GM21423 (cell line): ENCODE measurements at regions not wholly inside any gene's neighbourhood (a gene's known extent, or its start where the extent isn't known, plus 50 kb on each side); places are given as distances from the start of the nearest gene placed in this dataset.
"Not testable (repeated sequence)": the region's sequence is repeated elsewhere in the genome, so short reads cannot be mapped to it uniquely, and the experiment has no call there.

Experiments used
- ATAC-seq: cut with Tn5 transposase; IDR thresholded peaks from one replicate; pipeline ENCODE4 v1.9.1; 2021; ENCODE audit warnings: mild to moderate bottlenecking, moderate library complexity; ENCODE audit not compliant: unreplicated experiment

DNA sequence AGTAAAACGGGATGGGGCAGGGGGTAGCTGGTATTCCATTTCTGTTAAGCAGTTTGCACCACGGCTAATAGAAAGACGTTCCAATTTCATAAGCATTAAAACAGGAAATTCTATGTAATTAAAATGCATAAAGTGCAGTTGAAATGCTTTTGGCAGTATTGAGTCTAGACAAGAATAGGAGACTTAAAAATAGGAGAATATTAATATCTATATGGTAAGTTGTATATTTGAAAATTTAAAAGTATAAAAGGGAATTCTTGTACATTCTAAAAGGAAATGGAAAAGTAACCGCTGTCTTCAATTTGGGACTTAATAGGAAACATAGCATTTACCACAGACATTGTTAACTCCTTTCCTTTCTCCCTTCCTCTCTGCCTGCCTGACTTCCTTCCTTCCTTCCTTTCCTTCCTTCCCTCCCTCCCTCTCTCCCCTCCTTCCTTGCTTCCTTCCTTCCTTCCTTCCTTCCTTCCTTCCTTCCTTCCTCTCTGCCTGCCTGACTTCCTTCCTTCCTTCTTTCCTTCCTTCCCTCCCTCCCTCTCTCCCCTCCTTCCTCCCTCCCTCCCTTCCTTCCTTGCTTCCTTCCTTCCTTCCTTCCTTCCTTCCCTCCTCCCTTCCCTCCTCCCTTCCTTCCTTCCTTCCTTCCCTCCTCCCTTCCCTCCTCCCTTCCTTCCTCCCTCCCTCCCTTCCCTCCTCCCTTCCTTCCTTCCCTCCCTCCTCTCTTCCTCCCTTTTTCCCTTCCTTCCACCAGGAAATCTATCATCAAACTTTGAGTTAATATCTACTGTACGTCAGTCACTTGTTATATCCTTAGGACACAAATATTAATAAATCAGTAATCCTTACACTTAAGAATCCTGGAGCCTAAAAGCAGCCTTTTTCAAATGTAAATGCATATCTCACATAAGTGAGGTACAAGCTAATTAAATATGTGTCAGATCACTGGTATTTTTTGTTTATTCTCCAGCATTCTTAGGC, 1049.3 kb downstream of the GALC start:
- no peak for ATAC-seq

DNA sequence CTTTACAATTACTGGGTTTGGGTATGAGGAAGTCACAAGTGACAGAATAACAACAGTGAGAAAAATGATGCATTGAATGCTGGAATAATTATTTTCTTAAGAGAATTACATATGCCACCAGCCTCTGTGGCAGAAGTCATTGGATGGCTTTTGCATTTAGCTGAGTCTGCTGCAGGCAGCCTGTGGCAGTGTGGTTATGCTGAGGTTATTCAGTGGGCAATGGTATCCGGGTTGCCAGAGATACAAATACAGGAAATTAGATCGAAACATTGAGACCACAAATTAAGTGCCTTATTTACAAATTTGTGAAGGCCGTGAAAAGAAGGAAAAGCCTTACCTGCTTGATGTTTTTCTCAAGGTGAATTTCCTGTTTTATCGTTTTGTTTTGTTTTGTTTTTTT, 1050.0 kb downstream of the GALC start:
- no peak for ATAC-seq

DNA sequence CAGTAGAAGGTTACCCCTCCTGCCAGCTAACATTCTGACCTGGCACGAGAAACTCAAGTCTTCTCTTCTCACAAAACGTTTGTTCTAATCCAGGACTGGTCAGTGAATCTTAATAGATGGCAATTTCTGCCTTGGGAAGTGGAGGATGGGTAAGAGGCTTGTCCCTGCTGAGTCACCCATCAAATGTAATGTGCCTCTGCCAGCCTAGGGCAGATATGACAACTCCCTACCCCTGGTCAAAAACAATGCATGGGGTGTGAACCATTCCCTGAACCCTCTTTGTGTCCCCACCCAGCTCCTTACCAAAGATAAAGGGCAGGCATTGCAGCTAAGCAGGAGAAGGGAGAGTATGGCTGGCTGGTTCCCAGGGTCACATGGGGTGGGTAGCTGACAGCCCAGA, 1052.9 kb downstream of the GALC start:
- ATAC-seq = no peak

DNA sequence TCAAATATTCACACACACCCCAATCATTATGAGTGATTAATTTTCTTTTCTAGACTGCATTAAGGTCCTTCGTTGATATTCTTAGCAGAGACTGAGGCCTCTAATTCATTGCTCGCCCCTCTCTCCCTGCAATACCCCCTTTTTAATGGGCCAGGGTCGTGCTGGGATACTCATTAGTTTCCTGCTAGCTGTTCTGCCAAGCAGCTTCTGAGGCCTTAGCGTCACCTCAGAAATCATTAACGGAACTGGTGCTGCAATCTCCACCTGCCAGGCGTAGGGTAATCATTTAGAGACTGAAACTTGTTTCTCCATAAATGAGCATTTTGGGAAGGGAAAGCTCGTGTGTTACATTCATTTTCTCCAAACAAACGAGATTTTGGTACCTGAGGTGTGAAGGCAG, 1054.7 kb downstream of the GALC start:
- no peak for ATAC-seq

DNA sequence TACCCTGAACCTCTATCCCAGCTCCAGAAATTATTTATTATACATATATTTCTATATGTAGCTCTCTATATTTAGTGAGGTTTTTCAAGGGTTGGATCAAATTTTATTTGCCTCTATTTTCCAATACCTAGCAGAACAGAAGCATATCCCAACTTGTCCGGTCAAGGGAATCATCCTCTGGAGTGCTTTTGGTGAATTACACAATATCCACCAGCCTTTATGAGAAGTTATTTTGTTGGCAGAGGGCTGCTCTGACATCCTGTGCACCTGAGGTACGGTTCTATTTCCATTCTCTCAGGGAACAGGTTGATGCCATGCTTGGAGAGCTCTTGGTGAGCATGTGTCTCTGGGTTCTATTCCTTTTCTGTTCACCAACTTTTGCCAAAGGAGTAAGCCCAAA, 1056.4 kb downstream of the GALC start:
- ATAC-seq = no peak

DNA sequence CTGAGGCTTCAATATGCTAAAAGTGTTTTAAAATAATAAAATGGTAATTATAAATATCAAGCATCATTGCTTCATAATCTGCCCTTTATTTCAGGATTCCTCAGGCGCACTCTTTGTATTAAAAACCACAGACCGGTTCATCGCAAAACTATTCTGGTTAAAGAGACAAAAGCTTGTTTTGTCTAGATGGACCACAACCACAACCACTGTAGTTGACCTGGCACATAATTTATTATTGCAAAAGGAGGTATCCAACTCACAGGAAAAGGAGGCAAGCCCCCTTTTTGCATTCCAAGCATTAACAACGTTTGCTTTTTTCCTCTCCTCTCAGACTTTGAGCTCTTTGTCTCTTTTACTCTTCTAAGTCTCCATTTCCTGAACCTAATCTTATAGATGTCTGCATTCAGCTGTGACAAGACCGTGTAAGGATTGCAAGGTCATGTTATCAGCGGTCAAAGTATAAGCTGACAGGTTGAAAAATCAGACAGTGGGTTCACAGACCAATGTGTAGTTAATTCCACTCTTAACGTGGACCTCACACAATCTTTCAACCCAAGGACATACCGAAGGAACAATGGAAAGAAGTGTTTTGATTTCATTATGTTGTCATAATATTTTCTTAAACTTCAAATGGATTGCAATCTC, 1057.6 kb downstream of the GALC start:
- ATAC-seq = no peak

DNA sequence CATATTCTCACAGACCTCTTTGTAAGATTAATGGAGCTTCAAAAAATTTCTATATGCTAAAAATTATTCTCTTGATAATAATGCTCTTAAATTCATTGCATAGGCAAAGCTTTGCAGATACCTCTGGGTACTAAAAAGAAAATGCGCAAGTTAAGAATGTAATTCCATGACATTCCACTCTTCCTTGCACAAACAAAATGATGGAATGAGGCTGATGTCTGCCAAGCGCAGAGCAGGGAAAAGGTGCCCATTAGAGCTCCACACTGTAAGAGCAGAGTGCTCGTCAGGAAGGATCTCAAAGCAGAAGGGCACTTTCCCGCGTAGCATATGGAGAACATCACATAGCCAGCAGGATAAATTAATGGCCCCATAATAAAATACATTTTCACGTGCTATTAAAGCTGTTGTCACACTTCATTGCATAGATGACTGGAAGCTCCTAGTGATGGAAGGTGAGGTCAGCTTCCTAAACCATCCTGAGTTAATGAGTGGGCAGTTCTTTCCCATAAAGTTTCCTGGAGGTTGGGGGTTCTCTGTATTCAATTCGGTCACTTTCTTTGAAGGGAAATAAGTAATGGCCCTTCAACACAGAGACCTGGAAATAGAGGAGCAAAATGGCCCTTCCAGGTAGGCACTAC, 1058.9 kb downstream of the GALC start:
- ATAC-seq = no peak

DNA sequence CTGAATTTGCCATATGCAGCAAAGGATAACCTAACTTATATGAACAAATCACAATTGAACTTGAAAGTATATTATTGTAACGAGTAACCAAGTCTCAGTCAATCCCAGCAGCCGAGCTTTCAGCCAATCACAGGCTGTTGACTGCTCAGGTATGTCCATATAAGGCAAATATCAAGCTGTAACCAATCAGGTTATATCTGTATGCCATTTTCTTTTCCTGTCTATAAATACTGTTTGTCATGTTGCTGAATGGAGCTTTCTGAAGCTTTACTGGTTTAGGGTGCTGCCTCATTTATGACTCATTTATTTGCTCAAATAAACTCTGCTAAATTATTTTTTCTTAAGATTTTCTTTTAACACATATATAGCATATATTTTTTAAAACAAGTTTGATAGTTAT, 1059.5 kb downstream of the GALC start:
- no peak for ATAC-seq

DNA sequence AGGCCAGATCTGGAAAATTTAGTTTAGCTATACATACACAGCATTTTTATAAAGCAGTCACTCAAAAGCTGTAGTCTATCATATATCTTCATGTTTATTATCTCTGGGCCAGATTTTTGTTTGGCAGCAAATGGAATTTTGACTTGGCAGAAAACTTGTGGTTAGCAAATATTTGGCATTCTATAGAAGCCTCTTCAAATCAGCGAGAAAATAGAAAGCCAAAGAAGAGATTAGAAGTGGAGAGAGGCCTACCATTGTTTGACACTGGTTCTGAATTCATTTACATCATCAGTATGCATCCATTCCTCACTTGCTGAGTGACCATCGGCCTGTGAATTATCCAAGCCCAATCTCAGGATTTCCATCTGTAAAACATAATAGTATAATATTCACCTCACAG, 1077.6 kb downstream of the GALC start:
- ATAC-seq = no peak

DNA sequence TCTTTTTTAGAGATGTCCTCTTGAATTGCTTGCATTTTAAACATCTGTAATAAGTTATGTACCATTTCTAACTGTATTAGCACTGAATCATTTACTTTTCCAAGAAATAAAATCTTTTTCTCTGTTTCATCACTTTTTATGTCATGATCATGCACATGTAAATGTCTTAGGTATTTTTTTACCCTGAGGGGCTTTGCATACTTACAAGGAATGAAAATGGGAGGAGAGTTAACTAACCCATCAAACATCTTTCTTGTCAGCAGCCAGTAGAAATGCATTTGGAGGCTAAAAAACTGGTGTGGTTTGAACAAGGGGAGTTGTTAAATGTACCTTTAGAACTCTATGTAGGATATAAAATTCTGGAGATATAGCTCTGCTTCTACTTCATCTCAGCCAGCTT, 1080.3 kb downstream of the GALC start:
- ATAC-seq = no peak

DNA sequence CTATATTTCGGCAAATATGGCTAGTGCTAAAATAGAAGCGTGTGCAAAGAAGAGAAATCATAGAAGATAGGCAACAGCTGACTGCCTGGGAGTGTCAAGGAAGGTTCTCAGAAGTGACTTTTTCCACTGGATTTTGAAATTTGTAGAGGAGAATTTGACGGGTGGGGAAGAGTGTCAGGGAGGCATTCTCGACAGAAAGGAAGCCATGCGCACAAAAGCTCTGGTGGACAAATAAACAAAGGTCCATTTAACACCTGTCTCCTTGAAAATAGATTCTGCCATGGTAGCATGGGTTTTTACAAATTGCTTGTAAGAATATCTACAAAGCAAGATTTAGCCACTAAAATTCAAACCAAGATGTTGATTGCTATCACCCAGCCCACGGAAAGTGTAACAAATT, 1081.5 kb downstream of the GALC start:
- ATAC-seq = no peak

DNA sequence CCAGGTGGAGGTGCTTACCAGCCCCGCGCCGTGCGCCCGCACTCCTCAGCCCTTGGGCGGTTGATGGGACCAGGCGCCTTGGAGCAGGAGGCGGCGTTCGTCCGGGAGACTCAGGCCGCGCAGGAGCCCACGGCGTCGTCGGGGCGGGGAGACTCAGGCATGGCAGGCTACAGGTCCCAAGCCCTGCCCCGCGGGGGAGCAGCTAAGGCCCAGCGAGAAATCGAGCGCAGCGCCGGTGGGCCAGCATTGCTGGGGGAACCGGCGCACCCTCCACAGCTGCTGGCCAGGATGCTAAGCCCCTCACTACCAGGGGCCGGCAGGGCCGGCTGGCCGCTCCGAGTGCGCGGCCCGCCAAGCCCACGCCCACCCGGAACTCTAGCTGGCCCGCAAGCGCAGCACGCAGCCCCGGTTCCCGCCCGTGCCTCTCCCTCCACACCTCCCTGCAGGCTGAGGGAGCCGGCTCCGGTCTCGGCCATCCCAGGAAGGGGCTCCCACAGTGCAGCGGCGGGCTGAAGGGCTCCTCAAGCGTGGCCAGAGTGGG, 1087.5 kb downstream of the GALC start:
- not testable (repeated sequence) for ATAC-seq

DNA sequence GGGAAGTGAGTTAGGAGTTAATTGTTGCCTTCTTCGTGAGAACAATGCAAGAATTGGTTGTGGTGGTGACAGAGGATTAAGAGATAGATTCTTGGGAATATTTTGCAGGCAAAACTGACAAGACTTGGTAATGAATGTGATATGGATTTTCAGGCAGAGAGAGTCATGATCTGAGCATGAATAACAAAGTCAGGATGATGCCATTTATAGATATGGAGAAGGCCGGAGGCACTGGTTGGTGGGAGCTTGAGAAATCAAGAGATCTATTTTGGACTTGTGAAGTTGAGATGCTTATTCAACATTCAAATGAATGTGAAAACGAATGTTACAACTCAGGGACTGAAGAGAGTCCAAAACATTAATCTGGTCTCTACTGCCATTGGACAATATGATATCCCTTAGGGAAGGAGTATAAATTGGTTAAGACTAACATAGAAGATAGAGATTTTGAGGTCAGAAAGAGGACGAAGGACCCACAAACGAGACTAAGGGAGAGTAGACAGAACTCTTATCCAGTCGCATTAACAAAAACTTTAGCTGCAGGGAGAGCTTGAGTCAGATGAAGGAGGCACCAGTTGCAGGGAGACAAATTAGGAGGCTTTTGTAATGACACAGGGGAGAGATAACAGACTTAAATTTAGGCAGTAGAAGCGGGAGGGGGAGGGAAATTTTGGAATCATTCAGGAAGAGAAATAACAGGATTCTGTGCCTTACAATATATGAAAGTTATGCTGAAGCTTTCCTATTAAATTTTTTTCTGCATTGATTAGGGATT, 1090.6 kb downstream of the GALC start:
- ATAC-seq = no peak

DNA sequence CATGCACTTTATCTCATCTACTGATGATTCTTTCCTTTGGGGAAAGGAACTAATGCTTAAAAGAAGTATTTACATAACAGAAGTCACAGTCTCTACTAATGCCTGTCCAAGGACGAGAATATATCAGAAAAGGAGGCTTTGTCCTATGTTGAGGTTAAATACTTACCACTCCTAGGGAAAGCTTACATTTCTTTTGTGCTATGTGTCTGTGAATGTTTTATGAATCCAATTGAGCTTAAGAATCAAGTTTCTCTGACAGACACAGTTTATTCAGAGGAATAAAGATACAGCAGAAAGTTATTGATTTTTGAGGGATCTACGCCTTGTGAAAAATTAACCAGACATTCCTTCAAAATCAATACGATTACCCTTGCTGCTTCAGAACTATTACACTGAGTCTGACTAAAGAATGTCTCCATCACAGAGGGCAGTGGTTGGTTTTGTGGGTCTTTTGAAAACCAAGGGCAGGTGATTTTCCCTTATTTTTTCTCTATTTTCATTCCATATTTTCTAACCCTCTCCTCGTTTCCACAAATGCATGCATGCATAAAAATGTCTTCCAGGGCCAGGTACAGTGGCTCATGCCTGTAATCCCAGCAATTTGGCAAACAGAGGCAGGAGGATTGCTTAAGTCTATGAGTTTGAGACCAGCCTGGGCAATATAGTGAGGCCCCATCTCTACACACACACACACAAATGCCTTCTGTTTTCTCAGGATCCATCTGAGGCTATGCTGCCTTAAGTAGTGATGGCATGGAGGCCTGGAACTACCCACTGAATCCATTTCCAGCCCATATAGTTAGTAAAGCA, 1095.1 kb downstream of the GALC start:
- no peak for ATAC-seq

DNA sequence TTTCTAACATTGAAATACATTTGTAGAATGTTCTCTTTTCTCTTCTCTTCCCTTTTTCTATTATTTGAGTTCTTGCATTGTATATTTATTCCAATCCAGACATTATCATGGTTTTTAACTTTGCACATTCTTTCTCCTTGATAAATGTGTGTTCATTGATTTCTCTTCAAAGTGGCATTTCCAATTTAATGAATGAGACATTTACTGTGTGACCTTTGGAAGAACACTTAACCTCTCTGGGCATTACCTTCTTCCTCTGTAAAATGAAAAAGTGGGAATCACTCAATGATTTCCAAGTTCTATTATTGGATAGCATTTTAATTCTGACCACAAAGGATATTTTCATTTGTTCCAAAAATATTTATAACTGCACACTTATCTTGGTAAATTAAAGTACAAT, 1095.8 kb downstream of the GALC start:
- no peak for ATAC-seq

DNA sequence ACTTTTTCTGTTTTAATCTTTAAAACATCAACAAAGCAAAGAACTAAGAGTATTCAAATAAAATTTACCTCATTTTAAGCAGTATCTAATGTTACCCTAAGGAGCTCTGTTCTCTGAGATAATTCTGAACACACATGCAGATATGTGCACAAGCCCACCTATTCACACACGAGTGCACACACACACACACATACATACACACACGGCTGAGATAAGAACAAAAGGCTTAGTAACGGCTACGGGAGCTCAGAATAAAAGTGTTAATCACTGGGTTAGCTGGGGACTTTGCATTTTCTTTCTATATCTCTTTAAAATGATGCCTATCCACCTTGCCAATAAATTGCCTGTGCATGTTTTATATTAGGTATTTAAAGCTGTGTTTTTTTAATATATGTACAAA, 1096.3 kb downstream of the GALC start:
- no peak for ATAC-seq

DNA sequence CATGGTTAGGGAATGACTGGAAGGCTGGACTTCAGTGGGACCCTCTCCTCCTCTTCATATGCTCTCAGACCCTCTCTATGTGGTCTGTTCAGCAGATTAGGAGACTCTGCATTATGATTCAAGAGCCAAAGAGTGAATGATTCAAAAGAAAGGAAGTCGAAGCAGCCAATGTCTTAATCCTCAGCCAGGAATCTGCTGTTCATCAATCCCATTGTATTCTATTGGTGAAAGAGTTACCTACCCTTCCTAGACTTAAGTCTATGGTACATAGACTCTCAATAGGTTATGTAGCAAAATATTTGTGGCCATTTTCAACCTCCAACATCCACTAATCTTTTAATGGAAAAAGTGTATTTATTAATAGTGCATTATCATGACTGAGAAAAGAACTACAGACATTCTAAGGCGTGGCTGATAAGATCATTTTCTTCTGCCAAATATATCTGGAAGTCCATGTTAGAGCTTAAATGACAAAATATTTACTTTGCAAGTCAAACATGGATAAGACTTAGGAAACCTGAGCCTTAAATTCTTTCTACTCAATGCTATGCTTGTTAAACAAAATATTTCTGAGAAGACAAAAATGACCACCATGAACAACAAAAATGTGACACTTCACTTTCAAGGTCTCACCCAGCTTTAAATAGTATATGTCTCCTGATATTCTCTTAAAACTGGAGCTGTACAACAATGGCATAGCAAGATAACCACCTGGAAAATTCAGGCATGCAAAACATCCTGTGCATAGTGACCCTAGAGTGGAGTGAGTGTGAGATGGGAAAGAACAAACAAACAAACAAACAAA, 1100.6 kb downstream of the GALC start:
- ATAC-seq = no peak

DNA sequence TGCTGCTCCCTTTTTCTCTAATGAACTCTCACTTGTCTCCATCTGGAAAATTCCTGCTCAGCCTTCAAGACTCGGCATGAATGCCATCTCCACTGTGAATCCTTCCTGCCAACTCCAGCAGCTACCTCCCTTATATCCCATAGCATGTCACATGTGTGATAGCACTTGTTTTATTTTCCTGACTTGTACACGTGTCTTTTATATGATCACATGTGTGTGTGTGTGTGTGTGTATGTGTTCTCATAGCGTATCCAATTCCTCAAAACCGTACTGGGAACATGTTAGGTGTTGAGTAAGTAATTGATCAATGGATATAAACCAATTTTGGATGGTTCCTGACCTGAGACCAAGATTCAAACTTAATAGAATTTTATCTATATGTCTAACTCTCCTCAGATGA, 1107.7 kb downstream of the GALC start:
- no peak for ATAC-seq

DNA sequence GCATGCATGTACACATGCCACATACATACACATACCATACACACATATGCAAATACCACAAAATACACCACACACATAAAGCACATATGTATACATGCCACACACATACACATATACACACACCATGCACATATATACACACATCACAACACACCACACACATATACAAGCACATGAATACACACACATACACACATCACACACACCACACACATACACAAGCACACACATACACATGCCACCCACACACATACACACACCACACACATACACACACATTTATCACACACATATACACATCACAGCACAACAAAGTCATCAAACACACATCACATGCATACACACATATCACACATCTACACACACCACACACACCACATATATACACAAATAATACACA, 1108.5 kb downstream of the GALC start:
- no peak for ATAC-seq
